AG04449 (cell line): ENCODE measurements at regions not wholly inside any gene's neighbourhood (a gene's known extent, or its start where the extent isn't known, plus 50 kb on each side); places are given as distances from the start of the nearest gene placed in this dataset.

Source experiments
- CTCF ChIA-PET: fragments of 350-600 bp; formaldehyde crosslinking; extraction: SDS; loops from one replicate; lab custom pipeline; 2021; ENCODE audit warnings: antibody characterized with exemption; lab: Yijun Ruan, JAX
- POLR2A ChIA-PET: fragments of 400-600, 350-600 bp; formaldehyde crosslinking; extraction: SDS; loops from one replicate; lab custom pipeline; 2020; ENCODE audit warnings: antibody characterized with exemption, inconsistent platforms; lab: Yijun Ruan, JAX
- DNase-seq: peaks from one replicate; pipeline ENCODE4 v3.0.0-alpha.2; 2010; ENCODE audit warnings: low read depth, low spot score
- H3K4me3 ChIP-seq: 2 replicates; pipeline ENCODE4 v1.5.1; 2011; ENCODE audit warnings: low read depth, mild to moderate bottlenecking, control low read depth, low read length
- CTCF ChIP-seq: IDR thresholded peaks from one replicate; pipeline ENCODE4 v1.5.1; 2011; ENCODE audit warnings: mild to moderate bottlenecking, moderate library complexity, low read length, control low read depth, inconsistent platforms; ENCODE audit not compliant: insufficient read depth; ENCODE audit errors: missing control alignments

- ChIA-PET POLR2A (no interaction called here), CTCF (no interaction called here)
- no peak for TF ChIP-seq CTCF
- H3K4me3 ChIP-seq, result no peak overlapping the region
- no peak for DNase-seq
Measured at GRCh38 chr13:71967990-71968389, 101.0 kb upstream of the DACH1 start.

- CTCF ChIA-PET, result no interaction called here
- POLR2A ChIA-PET, result no interaction called here
- H3K4me3 ChIP-seq, result no peak overlapping the region
- DNase-seq, result no peak
- no peak for TF ChIP-seq CTCF
Measured at GRCh38 chr13:71964491-71965100, 97.6 kb upstream of the DACH1 start.

- ChIA-PET CTCF (no interaction called here), POLR2A (no interaction called here)
- TF ChIP-seq CTCF, result no peak
- no peak overlapping the region for H3K4me3 ChIP-seq
- DNase-seq, result no peak
Measured at GRCh38 chr13:71962735-71963134, 95.7 kb upstream of the DACH1 start.

GRCh38 chr13:71962126-71962525 is 95.1 kb upstream of the DACH1 start:
- no peak overlapping the region for H3K4me3 ChIP-seq
- CTCF ChIA-PET, result no interaction called here
- no peak for TF ChIP-seq CTCF
- no peak for DNase-seq
- POLR2A ChIA-PET, result no interaction called here

- H3K4me3 ChIP-seq, result no peak overlapping the region
- DNase-seq, result no peak
- no peak for TF ChIP-seq CTCF
- ChIA-PET CTCF (no interaction called here), POLR2A (no interaction called here)
Measured at GRCh38 chr13:71949441-71949840, 82.4 kb upstream of the DACH1 start.

GRCh38 chr13:71939186-71939585 is 72.2 kb upstream of the DACH1 start:
- CTCF ChIA-PET, result no interaction called here
- POLR2A ChIA-PET, result no interaction called here
- no peak for TF ChIP-seq CTCF
- DNase-seq, result no peak
- no peak overlapping the region for H3K4me3 ChIP-seq
